ENCODE measurements at regions not wholly inside any gene's neighbourhood (a gene's known extent, or its start where the extent isn't known, plus 50 kb on each side); places are given as distances from the start of the nearest gene placed in this dataset.
"Not testable (repeated sequence)": the region's sequence is repeated elsewhere in the genome, so short reads cannot be mapped to it uniquely, and the experiment has no call there.

- no peak for TF ChIP-seq SALL2 (tag by site-specific recombination; IDR thresholded peaks at IDR 0.05; ENCODE audit: borderline replicate concordance)
- no peak for TF ChIP-seq ZBTB17 (tag by site-specific recombination; IDR thresholded peaks at IDR 0.05)
These were observed 62.8 kb upstream of the GRIA3 start (continued) for GRCh38 chrX:123121241-123121640.

- POLR2A ChIA-PET = not testable (repeated sequence)
These were observed 54.3 kb upstream of the GRIA3 start for GRCh38 chrX:123129805-123130204.

More at GRCh38 chrX:123129805-123130204, 54.3 kb upstream of the GRIA3 start:
- H3K36me3 ChIP-seq (ENCODE audit: control insufficient read depth in 2 of 2, insufficient read depth in 1 of 2, low read length in 2 of 2); H3K4me3 ChIP-seq (ENCODE audit: low read depth, low read length); H3K4me1 ChIP-seq (ENCODE audit: control insufficient read depth, insufficient read depth, low read length); H3K9me3 ChIP-seq (ENCODE audit: control insufficient read depth, insufficient read depth, low read depth, low read length); H3K27ac ChIP-seq (ENCODE audit: extremely low read depth, low read depth, low read length): not testable (repeated sequence)
- CTCF ChIA-PET = interaction anchor here (0.5 kb wide), 1 partner anchor 135 kb away, joined by 3 read pairs; no protein-coding TSS in a partner anchor
